ENCODE measurements at regions not wholly inside any gene's neighbourhood (a gene's known extent, or its start where the extent isn't known, plus 50 kb on each side); places are given as distances from the start of the nearest gene placed in this dataset.
"Not testable (repeated sequence)": the region's sequence is repeated elsewhere in the genome, so short reads cannot be mapped to it uniquely, and the experiment has no call there.

- no peaks in the 10 kb centered on the region for H3K9me2 ChIP-seq (replicated peaks; ENCODE audit: control insufficient read depth, low read length)
- no peak overlapping the region for H3K27ac ChIP-seq (ENCODE audit: low read depth, low read length)
- no peaks in the 10 kb centered on the region for H3F3A ChIP-seq (ENCODE audit: control insufficient read depth, insufficient read depth)
- no peaks in the 10 kb centered on the region for H3K4me1 ChIP-seq (ENCODE audit: control insufficient read depth, low read length)
- no peaks in the 10 kb centered on the region for H3K36me3 ChIP-seq (ENCODE audit: control insufficient read depth, low read length)
- H3K4me2 ChIP-seq (ENCODE audit: low read length) = no peak overlapping the region
- H3K27me3 ChIP-seq (ENCODE audit: control insufficient read depth, low read length) = no peaks in the 10 kb centered on the region
- H4K20me1 ChIP-seq (ENCODE audit: control insufficient read depth, insufficient read depth, low read depth, low read length) = no peaks in the 10 kb centered on the region
- H3K4me3 ChIP-seq (ENCODE audit: low read length) = no peak overlapping the region
- TF ChIP-seq, protein P1, sequence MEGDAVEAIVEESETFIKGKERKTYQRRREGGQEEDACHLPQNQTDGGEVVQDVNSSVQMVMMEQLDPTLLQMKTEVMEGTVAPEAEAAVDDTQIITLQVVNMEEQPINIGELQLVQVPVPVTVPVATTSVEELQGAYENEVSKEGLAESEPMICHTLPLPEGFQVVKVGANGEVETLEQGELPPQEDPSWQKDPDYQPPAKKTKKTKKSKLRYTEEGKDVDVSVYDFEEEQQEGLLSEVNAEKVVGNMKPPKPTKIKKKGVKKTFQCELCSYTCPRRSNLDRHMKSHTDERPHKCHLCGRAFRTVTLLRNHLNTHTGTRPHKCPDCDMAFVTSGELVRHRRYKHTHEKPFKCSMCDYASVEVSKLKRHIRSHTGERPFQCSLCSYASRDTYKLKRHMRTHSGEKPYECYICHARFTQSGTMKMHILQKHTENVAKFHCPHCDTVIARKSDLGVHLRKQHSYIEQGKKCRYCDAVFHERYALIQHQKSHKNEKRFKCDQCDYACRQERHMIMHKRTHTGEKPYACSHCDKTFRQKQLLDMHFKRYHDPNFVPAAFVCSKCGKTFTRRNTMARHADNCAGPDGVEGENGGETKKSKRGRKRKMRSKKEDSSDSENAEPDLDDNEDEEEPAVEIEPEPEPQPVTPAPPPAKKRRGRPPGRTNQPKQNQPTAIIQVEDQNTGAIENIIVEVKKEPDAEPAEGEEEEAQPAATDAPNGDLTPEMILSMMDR (IDR thresholded peaks at IDR 0.05; ENCODE audit: low read depth, low read length, poor library complexity, severe bottlenecking) = no peak
- no peak for TF ChIP-seq EZH2phosphoT487 (IDR thresholded peaks at IDR 0.05; ENCODE audit: borderline replicate concordance, low read length)
- peaks cover 5% of the 10 kb centered on the region; the same call in 1 of the 2 replicates for H3K9me3 ChIP-seq (ENCODE audit: control insufficient read depth, insufficient read depth, low read length)
- H3K79me2 ChIP-seq (ENCODE audit: control insufficient read depth, low read length) = no peaks in the 10 kb centered on the region
Measured at GRCh38 chrX:959595-959994, 252.9 kb downstream of the CRLF2 start.

DNA sequence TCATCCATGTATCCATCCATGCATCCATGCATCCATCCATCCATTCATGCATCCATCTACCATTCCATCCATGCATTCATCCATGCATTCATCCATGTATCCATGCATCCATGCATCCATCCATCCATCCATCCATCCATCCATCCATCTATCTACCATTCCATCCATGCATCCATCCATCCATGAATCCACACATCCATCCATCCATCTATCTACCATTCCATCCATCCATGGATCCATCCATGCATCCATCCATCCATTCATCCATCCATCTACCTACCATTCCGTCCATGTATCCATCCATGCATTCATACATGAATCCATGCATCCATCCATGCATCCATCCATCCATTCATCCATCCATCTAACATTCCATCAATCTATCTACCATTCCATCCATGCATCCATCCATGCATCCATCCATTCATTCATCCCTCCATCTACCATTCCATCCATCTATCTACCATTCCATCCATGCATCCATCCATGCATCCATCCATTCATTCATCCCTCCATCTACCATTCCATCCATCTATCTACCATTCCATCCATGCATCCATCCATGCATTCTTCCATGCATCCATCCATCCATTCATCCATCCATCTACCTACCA, 257.2 kb downstream of the CRLF2 start:
- H3K27ac ChIP-seq (ENCODE audit: low read depth, low read length); H3K4me1 ChIP-seq (ENCODE audit: control insufficient read depth, low read length); H3K27me3 ChIP-seq (ENCODE audit: control insufficient read depth, low read length); H3K4me3 ChIP-seq (ENCODE audit: low read length); H4K20me1 ChIP-seq (ENCODE audit: control insufficient read depth, insufficient read depth, low read depth, low read length); H3K9me2 ChIP-seq (replicated peaks; ENCODE audit: control insufficient read depth, low read length); H3K36me3 ChIP-seq (ENCODE audit: control insufficient read depth, low read length); H3K4me2 ChIP-seq (ENCODE audit: low read length); H3K9me3 ChIP-seq (ENCODE audit: control insufficient read depth, insufficient read depth, low read length); H3K79me2 ChIP-seq (ENCODE audit: control insufficient read depth, low read length); H3F3A ChIP-seq (ENCODE audit: control insufficient read depth, insufficient read depth): not testable (repeated sequence)

DNA sequence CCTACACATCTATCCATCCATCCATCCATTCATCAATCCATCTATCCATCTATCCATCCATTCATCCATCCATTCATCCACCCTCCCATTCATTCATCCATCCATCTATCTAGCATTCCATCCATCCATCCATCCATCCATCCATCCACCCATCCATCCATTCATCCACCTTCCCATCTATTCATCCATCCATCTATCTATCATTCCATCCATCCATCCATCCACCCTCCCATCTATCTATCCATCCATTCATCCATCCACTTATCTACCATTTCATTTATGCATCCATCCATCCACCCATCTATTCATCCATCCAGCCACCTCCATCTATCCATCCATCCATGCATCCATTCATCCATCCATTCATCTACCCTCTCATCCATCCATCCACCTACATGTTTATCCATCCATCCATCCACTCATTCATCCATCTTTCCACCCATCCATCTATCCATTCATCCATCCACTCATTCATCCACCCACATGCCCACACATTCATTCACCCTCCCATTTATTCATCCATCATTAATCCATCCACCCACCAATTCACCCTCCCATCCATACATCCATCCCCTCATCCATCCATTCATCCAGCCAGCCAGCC, 258.5 kb downstream of the CRLF2 start:
- peaks cover 5% of the 10 kb centered on the region; the same call in 1 of the 2 replicates for H3K9me3 ChIP-seq (ENCODE audit: control insufficient read depth, insufficient read depth, low read length)
- no peaks in the 10 kb centered on the region for H3K79me2 ChIP-seq (ENCODE audit: control insufficient read depth, low read length)
- no peaks in the 10 kb centered on the region for H3K36me3 ChIP-seq (ENCODE audit: control insufficient read depth, low read length)
- H3K4me1 ChIP-seq (ENCODE audit: control insufficient read depth, low read length) = no peaks in the 10 kb centered on the region
- H3K27ac ChIP-seq (ENCODE audit: low read depth, low read length) = no peak overlapping the region
- no peaks in the 10 kb centered on the region for H4K20me1 ChIP-seq (ENCODE audit: control insufficient read depth, insufficient read depth, low read depth, low read length)
- no peaks in the 10 kb centered on the region for H3F3A ChIP-seq (ENCODE audit: control insufficient read depth, insufficient read depth)
- H3K9me2 ChIP-seq (replicated peaks; ENCODE audit: control insufficient read depth, low read length) = no peaks in the 10 kb centered on the region
- TF ChIP-seq EZH2phosphoT487 (IDR thresholded peaks at IDR 0.05; ENCODE audit: borderline replicate concordance, low read length) = no peak
- TF ChIP-seq, protein P1 (IDR thresholded peaks at IDR 0.05; ENCODE audit: low read depth, low read length, poor library complexity, severe bottlenecking) = no peak
- H3K27me3 ChIP-seq (ENCODE audit: control insufficient read depth, low read length) = no peaks in the 10 kb centered on the region
- no peak overlapping the region for H3K4me3 ChIP-seq (ENCODE audit: low read length)
- H3K4me2 ChIP-seq (ENCODE audit: low read length) = no peak overlapping the region

GRCh38 chrX:952816-953215, 259.6 kb downstream of the CRLF2 start:
- H3K36me3 ChIP-seq (ENCODE audit: control insufficient read depth, low read length) = no peaks in the 10 kb centered on the region
- no peak overlapping the region for H3K4me3 ChIP-seq (ENCODE audit: low read length)
- H3K9me2 ChIP-seq (replicated peaks; ENCODE audit: control insufficient read depth, low read length) = no peaks in the 10 kb centered on the region
- H3K27me3 ChIP-seq (ENCODE audit: control insufficient read depth, low read length) = no peaks in the 10 kb centered on the region
- no peak overlapping the region for H3K27ac ChIP-seq (ENCODE audit: low read depth, low read length)
- H3K79me2 ChIP-seq (ENCODE audit: control insufficient read depth, low read length) = no peaks in the 10 kb centered on the region
- H3F3A ChIP-seq (ENCODE audit: control insufficient read depth, insufficient read depth) = no peaks in the 10 kb centered on the region
- H3K4me1 ChIP-seq (ENCODE audit: control insufficient read depth, low read length) = no peaks in the 10 kb centered on the region
- H3K9me3 ChIP-seq (ENCODE audit: control insufficient read depth, insufficient read depth, low read length) = peaks cover 5% of the 10 kb centered on the region; the same call in 1 of the 2 replicates
- TF ChIP-seq, protein P1 (IDR thresholded peaks at IDR 0.05; ENCODE audit: low read depth, low read length, poor library complexity, severe bottlenecking) = no peak
- no peak for TF ChIP-seq EZH2phosphoT487 (IDR thresholded peaks at IDR 0.05; ENCODE audit: borderline replicate concordance, low read length)
- H4K20me1 ChIP-seq (ENCODE audit: control insufficient read depth, insufficient read depth, low read depth, low read length) = no peaks in the 10 kb centered on the region
- H3K4me2 ChIP-seq (ENCODE audit: low read length) = no peak overlapping the region

DNA sequence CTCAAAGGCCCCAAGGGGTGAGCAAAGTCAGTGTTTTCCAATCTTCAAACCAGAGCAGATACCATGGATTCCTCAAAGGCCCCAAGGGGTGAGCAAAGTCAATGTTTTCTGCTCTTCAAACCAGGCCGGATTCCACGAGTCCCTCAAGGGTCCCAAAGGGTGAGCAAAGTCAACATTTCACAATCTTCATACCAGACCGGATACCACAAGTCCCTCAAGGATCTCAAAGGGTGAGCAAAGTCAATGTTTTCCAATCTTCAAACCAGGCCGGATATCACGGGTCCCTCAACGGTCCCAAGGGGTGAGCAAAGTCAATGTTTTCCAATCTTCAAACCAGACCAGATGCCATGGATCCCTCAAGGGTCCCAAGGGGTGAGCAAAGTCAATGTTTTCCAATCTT, 265.2 kb downstream of the CRLF2 start:
- not testable (repeated sequence) for H3K9me3 ChIP-seq (ENCODE audit: control insufficient read depth, insufficient read depth, low read length); H3K4me2 ChIP-seq (ENCODE audit: low read length); H4K20me1 ChIP-seq (ENCODE audit: control insufficient read depth, insufficient read depth, low read depth, low read length); H3K9me2 ChIP-seq (replicated peaks; ENCODE audit: control insufficient read depth, low read length); H3K79me2 ChIP-seq (ENCODE audit: control insufficient read depth, low read length); H3K4me3 ChIP-seq (ENCODE audit: low read length); H3K4me1 ChIP-seq (ENCODE audit: control insufficient read depth, low read length); H3F3A ChIP-seq (ENCODE audit: control insufficient read depth, insufficient read depth); H3K27ac ChIP-seq (ENCODE audit: low read depth, low read length); H3K27me3 ChIP-seq (ENCODE audit: control insufficient read depth, low read length); H3K36me3 ChIP-seq (ENCODE audit: control insufficient read depth, low read length)

Data from DOHH2 (cell line).